HCEC 1CT (cell line): ENCODE measurements at regions not wholly inside any gene's neighbourhood (a gene's known extent, or its start where the extent isn't known, plus 50 kb on each side); places are given as distances from the start of the nearest gene placed in this dataset.
"Not testable (repeated sequence)": the region's sequence is repeated elsewhere in the genome, so short reads cannot be mapped to it uniquely, and the experiment has no call there.

ENCODE experiments used
- DNase-seq: peaks from one replicate; pipeline ENCODE4 v3.0.0-alpha.2; 2017

- no peak for DNase-seq
Measured at GRCh38 chr11:37474889-37475288, 876.9 kb upstream of the RAG2 start.

- no peak for DNase-seq
Measured at GRCh38 chr11:37468344-37468743, 870.3 kb upstream of the RAG2 start.

DNA sequence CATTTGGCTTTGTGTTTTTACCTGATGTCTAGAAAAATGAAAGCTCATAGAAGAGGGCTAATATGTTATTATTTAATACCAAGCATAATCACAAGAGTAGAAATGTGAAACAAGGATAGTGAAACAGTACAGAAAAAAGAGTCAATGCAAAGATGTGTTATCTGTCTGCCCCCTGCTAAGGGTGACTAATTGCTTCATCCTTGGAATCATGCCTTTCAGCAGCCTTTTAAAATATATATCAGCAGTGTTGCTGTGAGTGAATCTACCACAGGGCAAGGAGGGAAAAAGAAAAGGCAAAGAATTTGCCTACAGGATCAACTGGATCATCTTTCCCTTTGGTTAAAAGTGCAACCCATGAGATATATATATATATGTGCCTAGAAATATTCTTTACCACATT lies 867.2 kb upstream of the RAG2 start:
- DNase-seq: no peak

GRCh38 chr11:37459456-37459855 lies 861.4 kb upstream of the RAG2 start:
- DNase-seq: no peak

DNA sequence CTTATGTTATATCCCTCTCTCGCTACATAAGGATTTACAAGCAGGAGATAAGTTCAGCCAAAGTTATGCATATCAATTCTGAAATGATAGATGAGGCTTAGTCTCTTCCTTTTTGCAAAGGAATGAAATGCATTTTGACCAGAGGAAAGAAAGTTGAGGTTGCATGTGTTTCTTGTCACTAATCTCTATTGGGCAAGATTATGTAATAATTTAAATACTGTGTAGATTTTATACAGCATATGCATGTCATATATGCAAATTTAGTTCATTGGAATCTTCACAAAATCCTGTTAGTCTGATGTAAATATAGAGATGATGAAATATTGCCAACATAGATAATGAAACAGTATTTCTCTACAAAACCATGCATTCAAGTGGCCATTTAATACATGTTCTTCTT lies 858.7 kb upstream of the RAG2 start:
- no peak for DNase-seq

DNA sequence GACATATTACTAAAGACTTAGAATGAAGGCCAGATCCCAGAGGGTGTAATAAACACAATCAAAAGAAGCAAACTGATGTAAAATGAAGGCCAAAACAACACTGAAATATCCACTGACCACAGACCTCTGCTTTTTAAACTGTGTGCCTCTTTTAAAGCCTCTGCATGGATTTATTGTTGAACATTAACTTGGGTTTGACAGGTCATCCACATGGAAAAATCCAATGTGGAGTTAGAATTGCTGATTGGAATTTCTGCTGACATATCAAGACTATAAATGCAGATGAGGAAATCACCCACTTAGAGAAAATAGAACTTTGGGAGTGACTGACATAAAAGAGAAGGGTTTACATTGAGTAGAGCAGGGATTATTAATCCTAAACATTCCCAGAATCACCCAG lies 853.9 kb upstream of the RAG2 start:
- DNase-seq: no peak

DNA sequence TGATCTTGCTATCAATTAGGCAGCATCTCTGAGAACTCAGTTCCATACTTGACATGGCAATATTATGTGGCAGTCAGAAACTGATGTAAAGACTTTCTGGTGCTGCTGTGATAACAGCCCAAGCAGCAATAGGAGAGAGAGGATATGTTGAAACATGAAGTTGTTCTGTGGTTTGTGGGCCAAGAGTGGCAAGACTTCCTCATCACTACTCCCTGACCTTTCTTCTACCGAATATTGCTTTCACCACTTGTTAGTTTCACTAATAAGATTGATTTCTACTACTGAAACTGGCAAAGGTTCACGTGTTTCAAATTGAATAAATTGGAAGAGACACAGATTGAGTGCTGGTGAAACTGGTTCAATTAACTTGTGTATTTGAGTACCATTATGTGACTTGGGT lies 852.6 kb upstream of the RAG2 start:
- no peak for DNase-seq

- DNase-seq: no peak
Measured at GRCh38 chr11:37449146-37449545, 851.1 kb upstream of the RAG2 start.

DNA sequence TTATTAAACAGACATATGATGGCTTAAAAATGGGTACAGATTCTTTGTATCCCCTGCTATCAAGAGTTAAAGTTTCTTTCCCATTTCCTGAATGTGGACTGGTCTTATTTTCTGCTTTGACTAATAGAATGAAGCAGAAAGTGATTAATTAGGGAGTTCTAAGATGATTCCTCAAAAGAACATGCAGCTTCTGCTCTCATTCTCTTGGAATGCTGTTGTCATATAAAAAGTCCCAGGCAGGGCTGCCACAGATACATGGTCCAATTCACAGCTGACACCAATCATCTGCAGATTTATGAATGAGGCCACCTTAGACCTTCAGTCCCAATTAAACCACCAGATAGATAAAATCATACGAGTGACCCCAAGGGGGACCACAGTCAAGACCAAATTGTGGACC lies 844.5 kb upstream of the RAG2 start:
- no peak for DNase-seq

GRCh38 chr11:37431633-37432230 lies 833.7 kb upstream of the RAG2 start:
- DNase-seq: not testable (repeated sequence)

- DNase-seq: not testable (repeated sequence)
Measured at GRCh38 chr11:37430966-37431632, 833.1 kb upstream of the RAG2 start.

DNA sequence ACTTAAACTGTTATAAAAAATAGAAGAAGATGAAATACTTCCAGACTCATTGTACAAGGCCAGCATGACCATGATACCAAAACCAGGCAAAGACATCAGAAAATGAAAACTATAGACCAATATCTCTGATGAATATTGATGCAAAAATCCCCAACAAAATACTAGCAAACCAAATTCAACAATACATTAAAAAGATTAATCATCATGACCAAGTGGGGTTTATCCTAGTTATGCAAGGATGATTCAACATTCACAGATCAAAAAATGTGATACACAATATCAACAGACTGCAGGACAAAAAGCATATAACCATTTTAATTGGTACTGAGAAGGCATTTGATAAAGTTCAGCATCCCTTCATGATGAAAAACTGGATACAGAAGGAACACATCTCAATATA lies 824.5 kb upstream of the RAG2 start:
- no peak for DNase-seq

DNA sequence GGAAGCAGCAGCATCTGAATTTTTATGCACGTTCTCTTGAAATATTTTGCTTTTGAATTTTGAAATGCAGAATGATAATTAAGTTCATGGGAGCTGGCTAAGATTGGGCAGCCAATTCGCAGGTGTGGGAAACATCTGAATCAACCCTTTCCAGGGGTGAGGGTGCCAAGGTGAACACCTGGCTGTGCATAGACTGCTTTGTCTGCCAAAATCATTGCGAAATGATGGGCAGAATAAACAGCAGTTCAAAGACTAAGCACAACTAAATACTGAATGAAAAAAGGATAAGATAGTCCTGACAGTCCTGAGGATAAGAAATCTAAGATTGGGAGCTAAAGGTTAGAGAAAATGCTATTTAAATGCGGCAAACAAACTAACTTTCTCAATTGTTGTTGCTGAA lies 813.3 kb upstream of the RAG2 start:
- no peak for DNase-seq

DNA sequence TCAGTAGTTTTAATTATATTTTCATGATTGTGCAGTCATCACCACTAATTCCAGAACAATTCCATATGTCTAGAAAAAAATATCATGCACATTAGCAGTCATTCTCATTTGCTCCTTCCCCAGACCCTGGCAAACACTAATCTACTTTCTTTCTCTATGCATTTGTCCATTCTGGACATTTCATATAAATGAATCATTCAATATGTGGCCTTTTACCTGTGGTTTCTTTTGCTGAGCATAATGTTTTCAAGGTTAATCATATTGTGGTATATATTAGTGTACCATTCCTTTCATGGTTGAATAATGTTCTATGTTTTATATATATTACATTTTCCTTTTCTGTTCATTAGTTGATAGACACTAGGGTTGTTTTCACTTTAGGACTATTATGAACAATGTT lies 811.1 kb upstream of the RAG2 start:
- no peak for DNase-seq

DNA sequence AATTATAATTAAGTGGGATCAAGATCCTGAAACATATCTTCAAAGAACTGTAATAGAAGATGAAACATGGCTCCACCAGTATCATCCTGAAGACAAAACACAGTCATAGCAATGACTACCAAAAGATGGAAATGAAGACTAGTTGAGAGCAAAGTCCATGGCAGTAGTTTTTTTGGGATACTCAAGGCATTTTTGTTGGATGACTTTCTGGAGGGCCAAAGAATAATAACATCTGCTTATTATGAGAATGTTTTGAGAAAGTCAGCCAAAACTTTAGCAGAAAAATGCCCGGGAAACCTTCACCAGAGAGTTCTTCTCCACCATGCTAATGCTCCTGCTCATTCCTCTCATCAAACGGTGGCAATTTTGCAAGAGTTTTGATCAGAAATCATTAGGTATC lies 809.4 kb upstream of the RAG2 start:
- DNase-seq: no peak

GRCh38 chr11:37406651-37407050 lies 808.6 kb upstream of the RAG2 start:
- no peak for DNase-seq

DNA sequence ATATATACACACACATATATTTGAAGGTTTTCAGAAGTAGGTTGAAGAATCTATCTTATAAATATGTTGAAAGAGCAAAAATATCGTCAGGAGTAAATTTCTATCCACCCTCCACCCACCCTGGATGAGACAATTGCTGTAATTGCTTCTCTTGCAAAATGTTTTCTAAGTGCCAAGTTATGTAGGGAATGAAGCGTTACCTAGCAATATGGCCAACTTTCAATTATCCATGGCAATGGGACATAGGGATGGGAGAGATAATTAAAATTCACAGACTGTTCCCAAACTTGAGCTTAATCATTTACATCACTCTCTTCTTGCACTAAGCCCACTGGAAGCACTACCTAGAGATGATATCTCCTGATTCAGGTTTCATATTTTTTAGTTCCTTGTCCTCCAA lies 806.2 kb upstream of the RAG2 start:
- no peak for DNase-seq

DNA sequence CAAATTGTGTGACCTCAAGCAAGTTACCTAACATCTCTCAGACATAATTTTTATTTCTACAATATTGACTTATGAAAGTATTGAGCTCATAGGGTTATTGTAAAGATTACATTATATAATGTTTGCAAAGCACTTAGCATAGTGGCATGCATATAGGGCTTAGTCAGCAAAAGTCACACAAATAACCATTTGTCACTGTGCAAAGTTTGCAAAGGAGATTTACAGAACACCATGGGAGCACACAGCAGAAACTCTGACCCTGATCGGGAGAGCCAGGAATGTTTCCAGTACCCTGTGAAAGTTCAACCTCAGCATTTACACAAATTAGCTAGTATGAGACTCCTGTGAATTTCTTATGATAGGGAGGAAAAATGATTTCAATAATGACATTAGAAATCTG lies 804.6 kb upstream of the RAG2 start:
- no peak for DNase-seq

- no peak for DNase-seq
Measured at GRCh38 chr11:37394236-37394870, 796.3 kb upstream of the RAG2 start.

- no peak for DNase-seq
Measured at GRCh38 chr11:37391615-37392014, 793.6 kb upstream of the RAG2 start.

GRCh38 chr11:37390576-37391083 lies 792.6 kb upstream of the RAG2 start:
- DNase-seq: no peak

DNA sequence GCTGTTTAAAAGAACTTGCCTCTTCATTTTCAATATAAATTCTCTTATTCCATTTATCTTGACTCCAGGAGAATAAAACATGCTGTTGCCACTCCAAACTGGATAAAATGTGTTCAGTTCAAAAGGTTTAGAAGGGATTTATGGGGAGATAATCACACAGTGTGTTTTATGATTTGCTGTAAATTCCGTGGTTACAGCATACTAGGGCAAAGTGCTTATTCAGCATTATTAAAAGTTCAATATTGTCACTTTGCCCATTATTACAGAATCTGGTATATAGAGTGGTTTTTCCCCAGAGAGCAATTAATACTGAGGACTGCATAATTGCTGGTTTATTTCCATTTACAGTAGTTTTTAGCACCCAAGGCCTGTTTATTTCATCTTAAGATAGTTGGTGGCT lies 780.9 kb upstream of the RAG2 start:
- no peak for DNase-seq

DNA sequence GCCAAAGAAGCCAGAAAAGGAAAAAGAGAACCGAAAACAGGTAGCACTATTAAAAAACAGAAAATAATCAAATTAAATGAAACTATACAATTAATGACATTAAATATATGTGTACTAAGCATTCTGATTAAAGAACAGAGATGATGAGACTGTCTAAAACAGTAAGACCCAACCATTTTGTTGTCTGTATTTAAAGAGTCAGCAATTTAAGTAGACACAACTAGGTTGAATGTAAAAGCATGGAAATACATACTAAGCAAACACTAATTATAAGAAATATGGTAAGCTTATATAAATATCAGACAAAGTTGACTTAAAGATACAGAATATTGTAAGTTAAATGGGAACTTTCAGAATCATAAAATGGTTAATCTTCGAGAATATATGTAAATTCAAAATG lies 774.6 kb upstream of the RAG2 start:
- DNase-seq: no peak

DNA sequence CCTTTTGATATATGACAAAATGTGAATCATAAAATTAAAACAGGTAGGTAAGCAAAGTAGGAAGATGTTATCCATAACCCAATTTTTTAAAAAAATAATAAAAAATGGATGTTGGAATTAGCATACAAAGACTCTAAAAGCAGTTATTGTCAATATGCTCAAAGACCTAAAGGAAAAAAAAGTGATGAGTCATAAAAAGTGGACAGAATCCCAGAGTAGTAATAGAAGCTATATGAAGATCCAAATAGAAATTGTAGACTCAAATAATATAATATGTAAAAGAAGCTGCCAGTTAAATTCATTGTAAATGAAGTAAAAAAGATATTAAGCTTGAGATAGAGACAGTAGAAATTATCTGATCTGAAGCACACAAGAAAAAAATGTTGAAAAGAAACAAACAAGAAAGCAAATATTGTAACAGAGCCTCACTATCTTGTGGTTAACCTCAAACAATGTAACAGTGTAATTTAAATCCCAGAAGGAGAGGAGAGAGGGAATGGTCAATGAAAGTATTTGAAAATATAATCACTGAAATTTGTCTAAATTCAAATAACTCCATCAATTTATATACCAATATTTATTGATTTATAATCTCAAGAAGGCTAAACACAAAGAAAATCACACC lies 773.4 kb upstream of the RAG2 start:
- no peak for DNase-seq
